GM20000 (cell line): ENCODE measurements at regions not wholly inside any gene's neighbourhood (a gene's known extent, or its start where the extent isn't known, plus 50 kb on each side); places are given as distances from the start of the nearest gene placed in this dataset.

Experiments
- DNase-seq: peaks from one replicate; pipeline ENCODE4 v3.0.0; 2012; ENCODE audit warnings: low spot score
- TF ChIP-seq, protein P1 (sequence below): IDR thresholded peaks from 2 replicates; pipeline ENCODE4 v1.5.1; 2012; ENCODE audit warnings: mild to moderate bottlenecking, control low read depth; ENCODE audit errors: extremely low read depth, missing control alignments

DNA sequence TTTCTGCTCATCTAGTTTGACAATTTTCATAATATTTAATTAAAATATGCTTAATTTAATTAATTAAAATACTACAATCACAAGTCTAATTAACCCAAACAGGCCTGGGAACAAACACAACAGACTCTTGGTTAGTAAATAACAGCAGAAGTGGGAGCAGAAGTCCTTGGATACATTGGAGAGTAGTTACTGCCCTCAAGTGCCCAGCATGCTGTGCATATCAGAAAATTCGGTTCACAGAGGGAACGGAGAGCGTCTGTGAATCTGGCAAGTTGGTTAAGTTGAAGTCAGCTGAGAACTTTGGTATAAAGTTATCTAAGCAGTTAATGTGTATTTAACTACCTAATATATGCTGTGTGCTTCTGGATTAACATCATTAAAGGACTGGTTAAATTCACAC lies 87.0 kb upstream of the ATG10 start:
- TF ChIP-seq, protein P1, sequence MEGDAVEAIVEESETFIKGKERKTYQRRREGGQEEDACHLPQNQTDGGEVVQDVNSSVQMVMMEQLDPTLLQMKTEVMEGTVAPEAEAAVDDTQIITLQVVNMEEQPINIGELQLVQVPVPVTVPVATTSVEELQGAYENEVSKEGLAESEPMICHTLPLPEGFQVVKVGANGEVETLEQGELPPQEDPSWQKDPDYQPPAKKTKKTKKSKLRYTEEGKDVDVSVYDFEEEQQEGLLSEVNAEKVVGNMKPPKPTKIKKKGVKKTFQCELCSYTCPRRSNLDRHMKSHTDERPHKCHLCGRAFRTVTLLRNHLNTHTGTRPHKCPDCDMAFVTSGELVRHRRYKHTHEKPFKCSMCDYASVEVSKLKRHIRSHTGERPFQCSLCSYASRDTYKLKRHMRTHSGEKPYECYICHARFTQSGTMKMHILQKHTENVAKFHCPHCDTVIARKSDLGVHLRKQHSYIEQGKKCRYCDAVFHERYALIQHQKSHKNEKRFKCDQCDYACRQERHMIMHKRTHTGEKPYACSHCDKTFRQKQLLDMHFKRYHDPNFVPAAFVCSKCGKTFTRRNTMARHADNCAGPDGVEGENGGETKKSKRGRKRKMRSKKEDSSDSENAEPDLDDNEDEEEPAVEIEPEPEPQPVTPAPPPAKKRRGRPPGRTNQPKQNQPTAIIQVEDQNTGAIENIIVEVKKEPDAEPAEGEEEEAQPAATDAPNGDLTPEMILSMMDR = no peak
- DNase-seq = no peak

DNA sequence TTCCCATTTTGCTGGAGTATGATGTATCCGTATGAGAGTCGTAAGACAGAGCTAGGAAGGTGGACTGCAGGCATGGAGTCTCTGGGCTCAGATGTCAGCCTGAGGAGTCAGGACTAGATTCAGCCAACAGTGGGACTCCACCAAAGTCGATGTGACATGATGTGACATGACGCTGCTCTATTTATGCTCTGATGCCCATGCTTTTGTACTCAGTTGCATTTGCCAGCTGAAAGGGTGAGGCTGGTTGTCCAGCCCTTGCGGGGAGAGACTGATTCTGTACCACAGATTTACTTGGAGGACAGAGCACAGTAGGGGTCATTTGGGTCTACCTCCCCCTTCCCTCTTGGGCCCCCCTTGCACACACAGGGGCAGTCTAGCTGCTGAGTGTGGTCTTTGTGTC lies 88.5 kb upstream of the ATG10 start:
- TF ChIP-seq, protein P1 = no peak
- DNase-seq = no peak

DNA sequence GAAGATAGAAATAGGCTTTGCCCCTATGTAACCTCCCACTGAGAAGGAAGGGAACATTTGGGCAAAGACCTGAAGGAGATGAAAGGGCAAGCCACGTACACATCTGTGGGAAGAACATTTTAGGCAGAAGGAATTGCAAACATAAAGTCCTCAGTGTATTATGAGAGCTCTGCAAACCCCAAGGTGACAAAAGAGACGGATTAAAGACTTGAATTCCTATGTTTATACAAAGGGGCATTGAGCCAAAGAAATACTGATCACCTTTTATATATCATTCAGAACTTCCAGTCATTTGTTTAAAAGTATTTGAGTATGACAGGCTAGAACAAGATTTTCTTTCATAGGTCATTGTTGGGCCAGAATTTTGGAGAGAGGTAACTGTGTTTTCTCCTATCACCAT lies 90.2 kb upstream of the ATG10 start:
- DNase-seq = no peak
- TF ChIP-seq, protein P1 = no peak

DNA sequence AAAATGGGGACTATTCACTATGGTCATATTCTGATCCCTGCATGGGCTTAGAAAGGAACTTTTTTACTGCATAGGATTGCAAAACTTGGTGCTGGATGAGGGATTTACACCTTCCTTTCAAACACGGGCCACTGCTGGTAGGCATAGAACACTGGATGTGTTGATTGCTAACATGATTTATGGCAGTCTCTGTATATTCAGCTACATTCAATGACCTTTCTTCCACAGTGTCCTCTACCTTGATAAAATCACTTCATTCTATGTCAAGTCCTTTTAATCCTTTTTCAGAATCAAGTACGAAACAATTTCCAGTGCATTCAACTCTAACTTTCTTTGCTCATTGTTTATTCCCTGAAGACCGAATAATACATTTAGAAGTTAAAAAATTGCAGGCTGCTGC lies 91.9 kb upstream of the ATG10 start:
- TF ChIP-seq, protein P1 = no peak
- DNase-seq = no peak

DNA sequence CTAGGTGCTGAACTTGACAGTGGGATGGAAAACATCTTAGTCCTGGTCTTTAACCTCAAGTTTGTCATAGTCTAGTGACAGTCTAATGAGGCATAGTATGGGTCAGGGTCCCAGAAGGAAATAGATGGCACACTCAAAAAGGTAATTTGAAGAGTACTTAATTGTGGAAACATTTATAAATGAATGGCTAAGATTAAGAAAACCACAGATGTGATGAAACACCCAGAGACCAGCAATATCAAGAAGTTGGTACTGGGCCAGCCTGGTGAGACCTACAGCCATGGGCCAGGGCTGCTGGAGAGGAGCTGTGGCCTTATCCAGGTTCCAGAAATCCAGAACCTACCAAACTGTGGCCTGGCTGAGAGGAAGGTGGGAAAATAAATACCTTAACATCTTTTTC lies 93.5 kb upstream of the ATG10 start:
- TF ChIP-seq, protein P1 = no peak
- DNase-seq = no peak

DNA sequence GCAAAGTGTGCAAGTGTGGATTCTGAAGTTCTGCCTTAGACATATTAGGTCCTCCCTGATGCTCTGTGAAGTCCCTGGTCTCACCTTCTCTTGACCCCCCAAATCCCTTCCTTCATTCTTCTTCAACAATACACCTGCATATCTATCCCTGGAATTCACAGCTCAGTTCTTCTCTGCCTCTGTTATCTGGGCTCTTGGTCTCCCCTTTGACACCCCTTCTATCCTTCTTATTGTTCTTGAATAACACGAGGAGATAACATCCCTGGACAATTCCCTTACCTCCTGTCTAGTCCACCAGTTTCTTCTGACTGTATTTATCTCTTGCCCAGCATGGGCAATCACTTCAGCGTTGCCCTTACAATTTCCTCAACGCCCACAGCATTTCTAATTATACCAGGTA lies 104.8 kb upstream of the ATG10 start:
- TF ChIP-seq, protein P1 = no peak
- no peak for DNase-seq

DNA sequence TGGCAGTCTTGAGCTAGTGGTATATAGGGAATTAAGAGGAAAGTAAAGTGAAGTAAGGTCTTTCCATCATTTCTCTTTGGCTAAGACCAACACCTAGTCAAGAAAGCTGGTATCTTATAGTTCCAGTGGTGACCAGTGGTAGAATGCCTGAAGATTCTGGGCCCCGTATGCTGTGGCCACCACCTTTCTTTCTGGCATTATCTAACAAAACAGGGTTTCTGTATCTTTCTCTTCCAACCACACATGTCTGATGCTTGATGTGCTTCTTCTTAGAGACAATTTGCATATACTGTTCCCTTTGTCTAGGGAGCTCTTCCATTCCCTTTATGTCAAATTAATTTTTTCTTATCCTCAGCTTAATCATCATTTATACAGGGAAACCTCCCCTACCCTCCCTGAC lies 109.9 kb upstream of the SSBP2 start:
- TF ChIP-seq, protein P1 = no peak
- no peak for DNase-seq

DNA sequence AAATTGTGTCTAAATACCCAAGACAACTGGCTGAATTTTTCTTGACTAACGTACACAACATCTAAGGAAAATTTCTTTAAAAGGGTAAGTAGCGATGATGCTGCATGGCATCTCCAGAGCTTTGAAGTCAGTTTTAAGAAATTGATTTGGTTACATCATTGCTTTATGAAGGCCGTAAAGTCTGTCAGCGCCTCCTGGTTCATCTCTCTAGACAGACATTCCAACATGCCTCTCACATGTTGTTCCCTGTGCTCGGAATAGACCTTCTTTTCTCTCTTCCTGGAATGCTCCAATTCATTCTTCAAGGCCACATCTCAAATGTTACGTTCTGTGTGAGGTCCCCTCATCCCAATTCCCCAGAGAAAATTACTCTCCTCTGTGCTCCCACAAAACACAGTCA lies 108.7 kb upstream of the SSBP2 start:
- TF ChIP-seq, protein P1 = no peak

More for the DNA sequence above, 108.7 kb upstream of the SSBP2 start:
- DNase-seq = no peak
